SIG-M5 treated with dmso at 0.1 percent for 504 hours (cell line): ENCODE measurements at regions not wholly inside any gene's neighbourhood (a gene's known extent, or its start where the extent isn't known, plus 50 kb on each side); places are given as distances from the start of the nearest gene placed in this dataset.

ENCODE experiments used
- DNase-seq: peaks from one replicate; lab custom pipeline; 2025; ENCODE audit not compliant: unreplicated experiment; lab: John Stamatoyannopoulos, UW

GRCh38 chr4:15130441-15130840 lies 128.2 kb downstream of the CPEB2 start:
- DNase-seq: no peak

GRCh38 chr4:15131551-15131950 lies 129.3 kb downstream of the CPEB2 start:
- no peak for DNase-seq

- DNase-seq: no peak
Observed at GRCh38 chr4:15132739-15133138, 130.5 kb downstream of the CPEB2 start.

DNA sequence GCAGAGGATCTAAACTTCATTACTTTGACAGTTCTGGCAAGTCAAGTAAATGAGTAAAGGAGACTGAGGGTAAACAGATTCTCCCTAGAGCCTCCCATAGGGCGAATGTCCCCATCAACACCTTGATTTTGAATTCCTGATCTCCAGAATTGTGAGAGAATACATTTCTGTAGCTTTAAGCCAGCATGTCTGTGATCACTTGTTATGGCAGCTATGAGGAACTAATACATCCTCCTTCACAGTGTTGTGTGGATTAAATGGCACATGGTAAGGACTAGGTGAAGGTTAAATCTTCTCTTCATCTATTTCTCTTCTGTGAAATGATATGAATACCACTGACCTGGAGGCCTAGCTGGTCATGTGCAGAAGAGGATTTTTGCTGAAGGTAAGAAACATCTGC lies 137.3 kb downstream of the CPEB2 start:
- DNase-seq: no peak

DNA sequence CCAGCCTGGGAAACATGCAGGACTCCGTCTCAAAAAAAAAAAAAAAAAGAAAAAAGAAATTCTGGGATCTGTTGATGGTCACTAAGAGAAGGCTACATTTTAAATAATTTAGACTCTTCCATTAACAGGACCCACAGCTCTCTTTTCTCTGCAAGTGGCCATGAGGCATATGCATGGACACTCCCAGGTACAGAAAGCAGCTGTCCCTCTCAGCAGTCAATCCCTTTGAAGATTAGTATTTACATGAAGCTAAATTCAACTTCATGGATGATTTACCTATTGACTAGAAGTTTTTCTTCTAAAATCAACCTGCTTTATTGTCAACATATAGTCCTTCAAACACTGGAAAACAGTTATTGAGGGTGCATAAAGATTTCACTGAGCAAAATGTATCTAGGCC lies 139.9 kb downstream of the CPEB2 start:
- DNase-seq: no peak

DNA sequence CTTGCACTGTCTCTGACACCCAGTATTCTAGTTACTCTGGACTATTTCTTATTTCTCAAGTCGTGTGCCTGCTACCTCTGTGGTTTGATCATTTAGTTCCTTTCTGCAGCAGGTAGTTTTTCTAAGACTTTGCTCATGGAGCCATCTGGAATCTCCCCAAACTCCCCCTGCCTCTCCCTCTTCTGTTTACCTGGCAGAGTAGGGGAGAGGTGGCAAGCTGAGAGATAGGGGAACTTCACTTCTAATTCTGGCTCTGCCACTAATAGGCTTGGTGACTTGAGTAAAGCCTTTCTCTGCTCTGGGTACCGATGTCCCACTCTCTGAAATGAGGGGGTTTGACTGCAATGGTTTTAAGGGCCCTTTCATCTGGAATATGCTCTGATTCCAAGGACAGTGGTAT lies 141.3 kb downstream of the CPEB2 start:
- no peak for DNase-seq

- DNase-seq: no peak
Observed at GRCh38 chr4:15144249-15144966, 142.1 kb downstream of the CPEB2 start.

- DNase-seq: no peak
Observed at GRCh38 chr4:15144967-15145295, 142.7 kb downstream of the CPEB2 start.

GRCh38 chr4:15145709-15146108 lies 143.4 kb downstream of the CPEB2 start:
- DNase-seq: no peak

GRCh38 chr4:15147714-15148113 lies 145.4 kb downstream of the CPEB2 start:
- DNase-seq: no peak

DNA sequence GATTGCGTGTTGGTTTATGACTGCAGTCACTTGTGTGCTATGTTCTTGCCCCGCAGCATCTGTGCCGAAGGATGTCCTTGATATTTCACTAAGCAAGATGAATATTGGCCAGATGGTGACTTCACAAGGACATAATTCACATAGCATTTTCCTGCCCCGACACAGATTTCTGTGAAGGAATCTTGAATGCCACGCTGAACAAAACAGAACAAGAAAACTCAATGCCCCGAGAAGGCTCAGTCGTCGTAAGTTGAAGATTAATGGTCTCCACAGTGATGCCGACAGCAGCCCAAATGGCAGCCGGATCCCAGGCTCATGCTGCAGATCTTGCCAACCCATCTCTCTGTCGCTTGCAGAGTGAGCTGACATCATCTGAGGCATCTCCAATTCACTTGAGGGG lies 145.9 kb downstream of the CPEB2 start:
- DNase-seq: no peak

DNA sequence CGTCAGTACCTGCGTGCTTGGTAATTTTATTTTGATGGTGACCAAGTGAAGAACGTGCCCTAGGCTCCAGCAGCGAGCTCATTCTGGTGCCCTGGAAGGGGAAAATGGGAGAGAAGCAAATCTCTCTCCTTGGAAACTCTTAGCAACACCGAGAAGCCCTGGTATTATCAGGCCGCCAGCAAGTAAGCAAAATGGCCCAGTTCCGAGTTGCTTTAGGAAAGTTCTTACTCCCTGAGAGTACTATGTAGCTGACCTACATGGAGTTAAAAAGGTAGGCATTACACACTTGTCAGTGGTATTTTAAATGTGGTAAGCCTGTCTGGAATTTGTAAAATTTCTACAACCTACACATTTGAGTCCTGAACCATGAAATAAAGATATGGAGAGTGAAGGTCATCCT lies 146.4 kb downstream of the CPEB2 start:
- no peak for DNase-seq

DNA sequence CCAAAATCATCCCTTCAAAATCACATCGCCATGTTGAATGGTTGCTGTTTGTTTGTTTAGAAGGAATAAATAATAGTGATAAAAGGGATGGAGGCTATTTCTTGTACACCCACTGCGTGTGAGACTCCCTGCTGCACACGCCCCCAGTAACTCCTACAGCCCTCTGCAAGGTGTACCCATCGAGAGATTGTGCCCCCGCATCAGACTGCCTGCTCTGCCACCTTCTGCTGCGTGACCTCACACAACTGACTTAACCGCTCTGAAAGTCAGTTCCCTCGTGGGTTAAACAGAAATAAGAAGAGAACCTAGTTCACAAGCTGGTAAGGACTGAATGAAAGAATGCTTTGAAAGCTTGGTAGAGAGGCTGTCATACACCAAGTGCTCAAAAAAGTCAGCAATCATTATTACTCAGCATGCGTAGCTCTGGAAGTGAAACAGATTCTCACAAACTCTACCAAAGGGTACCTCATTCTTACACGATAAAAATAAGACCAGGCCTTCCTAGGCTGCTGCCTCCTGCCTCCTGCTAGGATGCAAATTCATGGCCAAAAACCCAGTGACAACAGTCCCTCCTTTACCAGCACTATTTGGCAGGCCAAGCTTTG lies 147.1 kb downstream of the CPEB2 start:
- no peak for DNase-seq

DNA sequence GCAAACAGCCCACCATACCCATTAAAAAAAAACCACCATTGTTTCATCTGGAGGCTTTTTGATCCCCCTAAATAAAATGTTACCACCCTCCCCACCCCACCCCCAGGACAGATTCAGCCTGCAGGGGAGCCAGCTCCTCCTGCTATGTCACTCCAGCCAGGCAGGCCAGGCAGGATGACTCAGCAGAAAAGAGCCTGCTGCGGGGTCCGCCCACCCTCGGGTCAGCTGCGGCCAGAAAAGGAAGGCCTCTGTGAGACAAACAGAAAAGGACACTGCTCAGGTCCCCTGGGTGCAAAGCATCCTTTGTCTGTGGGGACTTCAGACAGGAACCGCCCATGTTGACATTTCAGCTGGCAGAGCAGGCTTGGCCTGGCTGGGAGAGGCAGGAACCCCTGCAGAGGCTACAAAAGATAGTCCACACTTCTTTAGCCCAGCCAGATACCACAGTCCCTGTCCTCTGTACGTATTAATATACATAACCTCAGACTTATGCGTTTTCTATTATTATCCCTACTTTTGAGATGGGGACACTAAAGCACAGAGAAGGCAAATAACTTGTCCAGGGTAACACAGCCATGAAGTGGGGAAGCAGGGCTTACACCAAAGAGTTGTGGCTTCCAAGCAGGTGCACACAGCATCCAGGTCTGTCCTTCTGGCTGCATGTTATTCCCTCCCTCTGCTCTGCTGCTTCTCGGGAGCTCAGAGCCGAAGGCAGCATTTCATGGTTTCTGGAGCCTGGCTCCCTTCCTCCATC lies 147.7 kb downstream of the CPEB2 start:
- peak; percentile 30 for DNase-seq

DNA sequence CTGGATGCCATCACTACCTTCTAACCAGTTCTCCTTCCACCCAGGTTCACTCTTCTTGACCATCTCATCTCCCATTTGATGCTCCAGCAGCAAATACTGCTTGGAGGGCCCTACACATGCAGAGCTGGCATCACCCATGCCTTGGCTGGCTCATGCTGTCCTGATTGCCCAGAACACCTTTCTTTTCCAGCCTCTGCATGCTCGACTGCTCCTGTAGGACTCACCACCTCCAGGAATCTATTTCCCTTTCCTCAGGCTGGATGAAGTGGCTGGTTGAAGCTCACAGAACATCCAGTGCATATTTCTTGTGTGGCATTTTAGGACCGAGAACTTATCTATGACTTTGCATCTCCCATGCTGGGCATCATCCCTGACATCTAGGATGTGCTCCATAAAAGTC lies 148.3 kb downstream of the CPEB2 start:
- no peak for DNase-seq

DNA sequence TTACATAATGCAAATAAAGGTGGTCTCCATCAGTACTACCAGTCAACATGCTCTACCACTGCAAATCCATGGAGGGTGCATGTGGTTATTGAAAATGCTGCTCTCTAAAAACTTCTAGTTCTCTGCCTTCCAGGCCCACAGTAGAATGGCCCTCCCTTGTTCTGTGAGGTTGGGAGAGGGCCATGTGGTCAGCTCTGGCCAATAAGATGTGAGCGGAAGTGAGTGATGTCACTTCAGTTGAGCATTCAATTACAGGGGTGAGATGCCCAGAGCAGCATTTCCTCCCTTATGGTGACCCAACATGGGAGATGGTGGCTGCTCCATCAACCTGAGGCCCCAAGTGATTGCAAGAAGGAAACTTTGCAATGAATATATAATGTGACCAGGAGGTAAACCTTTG lies 148.8 kb downstream of the CPEB2 start:
- no peak for DNase-seq

DNA sequence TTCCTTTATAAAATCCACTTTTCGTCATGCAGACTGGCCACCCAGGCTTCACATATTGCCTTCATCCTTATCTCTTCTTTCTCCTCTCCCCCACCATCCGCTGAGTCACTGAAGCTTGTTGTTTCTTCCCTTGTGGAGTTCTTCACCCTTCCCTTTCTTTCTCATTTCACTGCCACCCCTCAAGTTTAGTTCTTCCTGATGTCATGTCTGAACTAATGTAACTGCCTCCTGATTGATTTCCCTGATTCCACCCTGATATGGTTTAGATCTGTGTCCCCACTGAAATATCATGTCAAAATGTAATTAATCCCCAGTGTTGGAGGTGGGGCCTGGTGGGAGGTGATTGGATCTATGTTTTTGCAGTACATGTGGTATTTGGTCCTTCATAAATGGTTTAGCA lies 151.4 kb downstream of the CPEB2 start:
- no peak for DNase-seq

GRCh38 chr4:15158406-15159091 lies 156.3 kb downstream of the CPEB2 start:
- DNase-seq: no peak

DNA sequence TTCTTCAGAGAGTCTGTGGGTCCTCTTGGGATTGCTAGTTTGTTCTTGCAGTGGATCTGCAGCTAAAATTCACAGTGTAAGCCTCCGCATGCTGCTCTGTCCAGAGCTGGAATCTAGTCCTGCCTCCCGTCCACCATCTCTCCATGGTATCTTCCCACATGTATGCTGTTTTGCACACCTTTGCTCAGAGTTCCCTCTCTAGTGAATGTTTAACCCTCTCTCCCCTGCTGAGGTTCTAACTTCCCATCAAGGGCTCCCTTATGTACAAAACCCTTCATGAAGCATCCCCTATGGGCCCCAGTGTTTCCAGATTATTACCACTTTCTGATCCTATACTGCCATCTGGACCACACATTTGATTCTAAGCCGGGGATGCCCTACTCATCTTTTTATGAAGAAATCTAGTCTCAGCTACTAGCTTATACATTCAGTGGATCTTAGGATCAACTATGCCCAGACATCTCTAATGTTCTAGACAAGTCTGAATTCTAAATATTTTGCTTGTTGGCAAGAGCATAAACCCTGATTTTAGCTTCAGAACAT lies 157.3 kb downstream of the CPEB2 start:
- no peak for DNase-seq

GRCh38 chr4:15161439-15161838 lies 159.2 kb downstream of the CPEB2 start:
- no peak for DNase-seq

DNA sequence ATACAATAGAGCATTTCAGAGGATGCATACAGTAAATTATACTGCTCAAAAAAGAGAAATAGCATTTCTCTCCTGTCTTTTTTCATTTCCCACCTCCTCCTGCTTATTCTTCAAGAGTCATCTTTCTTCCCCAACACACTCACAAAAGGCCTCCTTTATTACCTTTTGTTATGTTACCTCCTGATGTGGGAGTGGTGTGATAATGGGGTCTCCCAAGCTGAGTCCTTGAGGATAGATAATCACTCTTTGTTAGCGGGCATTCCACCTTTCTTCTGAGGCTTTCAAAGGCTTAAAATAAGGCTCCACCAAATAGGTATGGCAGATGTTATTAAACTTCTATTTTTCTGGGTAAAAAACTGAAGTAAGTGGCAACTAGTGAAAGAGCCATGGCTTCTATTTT lies 159.8 kb downstream of the CPEB2 start:
- no peak for DNase-seq
